H54 (cell line): ENCODE measurements at regions not wholly inside any gene's neighbourhood (a gene's known extent, or its start where the extent isn't known, plus 50 kb on each side); places are given as distances from the start of the nearest gene placed in this dataset.
"Not testable (repeated sequence)": the region's sequence is repeated elsewhere in the genome, so short reads cannot be mapped to it uniquely, and the experiment has no call there.

Experiments
- DNase-seq: peaks from one replicate; pipeline ENCODE4 v3.0.0; 2011; ENCODE audit warnings: low spot score, mixed read lengths; ENCODE audit not compliant: insufficient read length
- FAIRE-seq: peaks from 3 replicates; lab custom pipeline; 2011; peaks lifted over from hg19 to GRCh38; lab: Jason Lieb, UNC
- POLR2A ChIP-seq: IDR thresholded peaks from 2 replicates; pipeline ENCODE4 v1.6.1; 2011; ENCODE audit warnings: low read depth, mild to moderate bottlenecking, low read length

GRCh38 chr7:153190452-153190851, 430.9 kb downstream of the ACTR3B start:
- peak; percentile 43 for FAIRE-seq
- DNase-seq, result peak; percentile 19
- TF ChIP-seq POLR2A, result no peak

GRCh38 chr7:153190986-153191385, 431.4 kb downstream of the ACTR3B start:
- DNase-seq (no peak), FAIRE-seq (no peak)
- TF ChIP-seq POLR2A, result no peak

- peak; percentile 31 for DNase-seq
- no peak for TF ChIP-seq POLR2A
- FAIRE-seq, result no peak
Observed at GRCh38 chr7:153193144-153193595, 433.6 kb downstream of the ACTR3B start.

- no peak for FAIRE-seq
- TF ChIP-seq POLR2A, result no peak
- DNase-seq, result no peak
Observed at GRCh38 chr7:153217032-153217431, 457.5 kb downstream of the ACTR3B start.

GRCh38 chr7:153224890-153225289, 465.3 kb downstream of the ACTR3B start:
- FAIRE-seq, result no peak
- TF ChIP-seq POLR2A, result no peak

GRCh38 chr7:153245136-153245535, 485.6 kb downstream of the ACTR3B start:
- not testable (repeated sequence) for FAIRE-seq, DNase-seq

More at GRCh38 chr7:153224890-153225289, 465.3 kb downstream of the ACTR3B start:
- no peak for DNase-seq

GRCh38 chr7:153245809-153246208, 486.3 kb downstream of the ACTR3B start:
- no peak for FAIRE-seq
- no peak for DNase-seq

GRCh38 chr7:153247926-153248325, 488.4 kb downstream of the ACTR3B start:
- no peak for TF ChIP-seq POLR2A
- FAIRE-seq, result no peak
- DNase-seq, result no peak

More at GRCh38 chr7:153245809-153246208, 486.3 kb downstream of the ACTR3B start:
- no peak for TF ChIP-seq POLR2A

GRCh38 chr7:153258686-153259085, 499.1 kb downstream of the ACTR3B start:
- no peak for FAIRE-seq
- DNase-seq, result no peak
- no peak for TF ChIP-seq POLR2A

- no peak for TF ChIP-seq POLR2A
- DNase-seq (no peak), FAIRE-seq (no peak)
Observed at GRCh38 chr7:153276394-153276793, 516.8 kb downstream of the ACTR3B start.

- no peak for TF ChIP-seq POLR2A
- DNase-seq, result no peak
- FAIRE-seq, result no peak
Observed at GRCh38 chr7:153286763-153287162, 527.2 kb downstream of the ACTR3B start.

GRCh38 chr7:153290066-153290465, 530.5 kb downstream of the ACTR3B start:
- no peak for TF ChIP-seq POLR2A
- no peak for DNase-seq
- FAIRE-seq, result no peak

- TF ChIP-seq POLR2A, result no peak
- DNase-seq (no peak), FAIRE-seq (no peak)
Observed at GRCh38 chr7:153297141-153297540, 537.6 kb downstream of the ACTR3B start.

- DNase-seq (no peak), FAIRE-seq (no peak)
- no peak for TF ChIP-seq POLR2A
Observed at GRCh38 chr7:153301936-153302335, 542.4 kb downstream of the ACTR3B start.

- TF ChIP-seq POLR2A, result no peak
- DNase-seq (no peak), FAIRE-seq (no peak)
Observed at GRCh38 chr7:153320005-153320404, 560.5 kb downstream of the ACTR3B start.

- TF ChIP-seq POLR2A, result no peak
- no peak for DNase-seq
- no peak for FAIRE-seq
Observed at GRCh38 chr7:153320681-153321080, 561.1 kb downstream of the ACTR3B start.

- DNase-seq (no peak), FAIRE-seq (no peak)
- TF ChIP-seq POLR2A, result no peak
Observed at GRCh38 chr7:153322991-153323390, 563.4 kb downstream of the ACTR3B start.
